Kidney epithelial cell (primary cell): ENCODE measurements at regions not wholly inside any gene's neighbourhood (a gene's known extent, or its start where the extent isn't known, plus 50 kb on each side); places are given as distances from the start of the nearest gene placed in this dataset.

Source experiments
- DNase-seq: peaks from one replicate; pipeline ENCODE4 v3.0.0-alpha.2; 2010; ENCODE audit warnings: low read depth
- H3K27me3 ChIP-seq: 2 replicates; pipeline ENCODE4 v1.6.0; 2011; ENCODE audit warnings: low read length; ENCODE audit not compliant: control insufficient read depth, insufficient read depth
- H3K36me3 ChIP-seq: 2 replicates; pipeline ENCODE4 v1.5.1; 2011; ENCODE audit warnings: low read length; ENCODE audit not compliant: control insufficient read depth, insufficient read depth
- H3K4me3 ChIP-seq: 2 replicates; pipeline ENCODE4 v1.5.1; 2011; ENCODE audit warnings: low read depth, mild to moderate bottlenecking, control low read depth, low read length
- CTCF ChIP-seq: IDR thresholded peaks from 2 replicates; pipeline ENCODE4 v1.5.1; 2011; ENCODE audit warnings: mild to moderate bottlenecking, moderate library complexity, low read length, control low read depth, inconsistent platforms; ENCODE audit not compliant: insufficient read depth, poor library complexity, severe bottlenecking

- Histone ChIP-seq H3K4me3 (no peak overlapping the region), H3K36me3 (no peaks in the 10 kb centered on the region), H3K27me3 (no peaks in the 10 kb centered on the region)
- no peak for TF ChIP-seq CTCF
- no peak for DNase-seq
Observed at GRCh38 chr21:35491920-35492678, 443.0 kb upstream of the RUNX1 start.

GRCh38 chr21:35491114-35491513 lies 442.0 kb upstream of the RUNX1 start:
- no peak for TF ChIP-seq CTCF
- Histone ChIP-seq H3K4me3 (no peak overlapping the region), H3K27me3 (no peaks in the 10 kb centered on the region), H3K36me3 (no peaks in the 10 kb centered on the region)
- DNase-seq = no peak

GRCh38 chr21:35489389-35489980 lies 440.4 kb upstream of the RUNX1 start:
- no peak for DNase-seq
- no peak for TF ChIP-seq CTCF
- Histone ChIP-seq H3K27me3 (peaks cover 2% of the 10 kb centered on the region), H3K36me3 (no peaks in the 10 kb centered on the region), H3K4me3 (no peak overlapping the region)

GRCh38 chr21:35488946-35489345 lies 439.8 kb upstream of the RUNX1 start:
- no peak for TF ChIP-seq CTCF
- Histone ChIP-seq H3K27me3 (peaks cover 2% of the 10 kb centered on the region), H3K36me3 (no peaks in the 10 kb centered on the region), H3K4me3 (no peak overlapping the region)
- no peak for DNase-seq

- H3K4me3 ChIP-seq = no peak overlapping the region
- H3K36me3 ChIP-seq = no peaks in the 10 kb centered on the region
- H3K27me3 ChIP-seq = peaks cover 2% of the 10 kb centered on the region
- TF ChIP-seq CTCF = no peak
- DNase-seq = no peak
Observed at GRCh38 chr21:35485364-35485763, 436.3 kb upstream of the RUNX1 start.
